Fibroblast of skin of left biceps (primary cell): ENCODE measurements at regions not wholly inside any gene's neighbourhood (a gene's known extent, or its start where the extent isn't known, plus 50 kb on each side); places are given as distances from the start of the nearest gene placed in this dataset.

Source experiments
- DNase-seq, 2 experiments: peaks; one replicate each; pipeline ENCODE4 v3.0.0-alpha.2; 2013; ENCODE audit warnings: low read depth in 2 of 2

DNA sequence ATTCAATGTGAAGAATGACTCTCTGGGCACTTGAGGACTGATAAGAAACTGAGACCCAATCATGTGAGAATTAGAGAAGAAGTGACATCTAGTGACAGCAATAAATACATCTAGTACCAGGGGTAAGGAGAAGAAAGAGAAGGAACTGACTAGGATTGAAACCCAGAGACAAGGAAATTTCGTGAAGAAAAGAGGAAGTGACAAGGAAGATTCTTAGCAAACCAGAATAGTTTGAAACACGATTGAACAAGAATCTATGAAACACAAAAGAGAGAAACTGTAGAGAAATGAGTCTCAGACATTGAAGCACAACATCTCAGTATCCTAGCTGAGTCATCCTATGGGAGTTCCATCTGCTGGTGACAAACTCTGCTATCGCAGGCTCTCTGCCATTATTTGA is 571.9 kb upstream of the PKDCC start:
- DNase-seq, result no peak

DNA sequence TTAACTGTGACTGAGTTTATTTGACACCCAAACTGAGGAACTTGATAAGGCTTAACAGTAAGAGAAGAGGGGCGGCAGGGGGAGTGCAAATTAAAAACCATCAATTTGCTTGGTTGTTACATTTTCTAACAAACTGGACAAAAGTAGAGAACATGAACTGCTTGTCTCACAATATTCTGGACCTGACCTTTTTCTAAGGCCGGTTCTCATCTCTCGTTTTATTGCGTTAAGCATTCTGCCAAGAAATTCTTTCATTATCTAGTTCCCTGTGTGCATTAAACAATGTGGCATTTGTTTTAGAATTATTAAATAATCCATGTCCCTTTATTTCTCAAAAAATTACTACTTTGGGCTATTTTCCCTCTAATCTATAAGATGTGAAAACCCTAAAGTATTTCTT is 565.2 kb upstream of the PKDCC start:
- DNase-seq, result no peak

DNA sequence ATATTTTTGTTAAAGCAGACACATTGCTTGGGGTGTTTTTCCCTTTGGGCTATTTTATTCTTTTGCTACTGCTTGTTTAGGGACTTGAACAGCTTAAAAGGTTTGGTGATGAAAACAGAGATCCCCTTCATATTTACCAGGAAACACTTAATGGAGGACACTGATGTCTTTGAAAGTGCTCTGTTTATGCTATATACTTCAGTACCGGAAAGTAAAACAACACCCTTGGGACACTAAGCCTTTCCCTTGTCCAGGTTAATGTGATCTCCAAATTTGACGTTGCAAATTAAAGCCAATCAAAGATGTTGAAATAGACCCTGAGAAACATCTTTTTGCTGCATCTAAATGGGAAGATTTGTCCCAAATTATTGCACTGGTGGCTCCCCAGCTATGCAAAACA is 564.6 kb upstream of the PKDCC start:
- no peak for DNase-seq

DNA sequence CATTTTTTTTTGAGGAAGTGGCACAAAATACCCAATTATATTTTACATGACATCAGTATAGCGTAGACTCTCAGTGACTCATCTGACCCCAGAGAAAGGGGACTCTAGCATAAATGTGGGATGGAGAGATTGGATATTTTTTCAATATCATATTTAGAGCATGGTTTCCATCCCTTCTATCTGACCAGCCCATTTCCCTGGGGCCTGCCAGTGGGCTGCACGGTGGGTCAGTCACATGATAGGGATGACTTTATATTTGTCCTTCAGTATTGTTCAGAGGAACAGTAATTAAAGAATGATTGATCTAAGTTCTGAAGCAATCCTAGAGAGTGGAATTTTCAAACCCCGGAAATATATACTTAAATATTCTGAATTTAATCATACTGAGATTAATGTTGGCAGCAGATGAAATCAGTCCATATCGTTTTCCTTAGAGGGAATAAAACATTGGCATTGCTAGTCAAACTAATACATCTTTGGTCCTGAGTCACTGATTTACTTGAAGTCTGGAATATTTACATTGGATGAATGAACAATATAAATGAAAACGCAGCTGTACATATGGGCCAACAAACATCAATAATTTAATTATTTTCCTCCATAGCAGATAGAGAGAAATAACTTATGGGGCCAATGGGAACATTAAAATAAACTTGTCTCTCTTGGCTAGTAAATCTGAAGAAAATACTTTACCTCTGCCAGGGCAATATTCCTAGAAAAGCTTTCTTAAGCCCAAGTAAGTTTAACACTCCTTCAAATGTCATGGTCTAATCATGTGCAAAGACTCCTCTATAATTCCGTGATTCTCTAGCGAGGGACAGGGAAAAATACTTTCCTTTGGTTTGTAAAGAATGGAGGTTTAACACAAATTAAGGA is 563.6 kb upstream of the PKDCC start:
- no peak for DNase-seq

DNA sequence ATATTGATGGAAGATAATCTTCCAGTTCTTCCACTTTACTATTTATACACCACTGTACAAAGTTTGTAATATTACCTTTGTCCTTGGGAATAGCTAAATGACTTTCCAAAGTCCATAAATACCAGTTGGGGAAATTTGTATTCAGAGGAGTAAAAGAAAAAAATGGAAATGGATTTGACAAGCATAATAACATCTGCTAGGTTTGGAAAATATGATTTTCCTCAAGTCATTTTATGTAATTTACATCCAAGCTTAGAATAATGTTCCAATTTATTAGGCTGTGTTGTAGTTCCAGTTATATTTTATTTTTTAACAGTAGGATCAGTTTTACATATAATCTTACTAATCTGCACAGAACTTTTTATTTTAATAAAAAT is 563.0 kb upstream of the PKDCC start:
- DNase-seq, result no peak

DNA sequence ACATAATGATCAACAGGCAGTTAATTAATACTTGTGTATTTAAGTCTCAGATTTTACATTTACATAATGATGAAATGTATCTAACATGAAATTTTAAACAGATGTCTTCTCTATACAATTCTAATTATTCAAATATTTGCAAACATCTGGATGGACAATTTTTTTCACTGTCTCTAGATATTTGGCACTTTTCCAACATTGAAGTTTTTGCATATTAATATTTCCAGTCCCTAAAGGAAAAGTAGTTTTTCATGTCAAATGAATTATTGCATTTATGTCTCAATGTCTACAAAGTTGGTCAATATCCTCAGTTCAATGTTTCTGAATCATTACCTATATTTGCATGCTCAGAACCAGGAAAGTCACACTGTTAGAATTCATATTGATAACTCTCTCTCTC is 560.9 kb upstream of the PKDCC start:
- DNase-seq, result no peak

DNA sequence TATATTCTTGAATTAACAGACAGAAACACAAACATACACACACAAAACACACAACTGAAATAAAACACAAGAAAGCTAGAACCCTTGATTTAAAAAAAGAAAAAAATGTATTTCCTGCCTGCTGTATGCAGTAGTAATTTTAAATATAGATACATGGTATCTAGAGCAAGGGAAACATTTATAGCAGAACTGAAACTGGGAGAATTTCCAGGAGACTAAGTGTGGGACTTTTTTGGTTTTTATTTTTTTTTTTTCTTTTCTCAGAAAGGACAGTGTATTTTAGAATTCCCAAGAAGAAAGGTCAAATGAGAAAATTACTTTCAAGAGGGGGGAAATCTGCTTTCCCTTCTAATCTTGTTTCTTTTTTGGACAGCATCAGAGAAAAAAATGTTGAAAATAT is 558.9 kb upstream of the PKDCC start:
- DNase-seq, result no peak

DNA sequence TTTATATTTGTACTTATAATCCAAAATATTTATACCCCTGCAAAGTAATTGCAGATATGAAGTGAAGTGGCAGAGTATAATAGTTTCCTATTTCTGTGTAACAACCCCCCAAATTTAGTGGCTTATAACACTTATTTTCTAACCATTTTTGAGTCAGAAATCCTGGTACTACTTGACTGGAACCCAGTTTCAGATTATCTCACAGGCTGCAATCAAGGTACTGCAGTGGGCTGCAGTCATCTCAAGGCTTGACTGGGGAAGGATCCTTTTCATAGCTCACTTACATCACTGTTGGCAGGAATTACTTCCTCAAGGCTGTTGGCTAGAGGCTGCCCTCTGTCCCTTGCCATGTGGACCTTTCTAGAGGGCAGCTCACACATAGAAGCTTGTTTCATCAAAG is 558.2 kb upstream of the PKDCC start:
- DNase-seq, result no peak

DNA sequence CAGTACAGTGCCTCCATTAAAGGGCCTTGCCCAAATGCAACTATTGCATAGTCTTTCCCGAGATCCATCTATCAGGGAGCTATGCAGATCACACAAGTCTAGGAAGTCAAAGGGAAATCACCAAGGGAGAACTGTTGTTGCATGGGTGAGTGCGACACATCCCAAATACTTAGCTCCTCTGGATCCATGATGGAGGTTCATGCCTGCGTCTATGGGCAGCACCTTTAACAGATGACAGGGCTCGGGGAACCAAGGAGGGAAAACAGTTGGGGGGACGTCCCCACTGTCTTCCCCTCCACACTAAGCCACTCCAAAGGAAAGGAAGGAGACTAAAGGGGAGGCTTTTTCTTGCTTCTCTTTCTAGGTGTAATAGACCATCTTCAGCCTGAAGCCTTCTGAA is 552.8 kb upstream of the PKDCC start:
- DNase-seq, result no peak

DNA sequence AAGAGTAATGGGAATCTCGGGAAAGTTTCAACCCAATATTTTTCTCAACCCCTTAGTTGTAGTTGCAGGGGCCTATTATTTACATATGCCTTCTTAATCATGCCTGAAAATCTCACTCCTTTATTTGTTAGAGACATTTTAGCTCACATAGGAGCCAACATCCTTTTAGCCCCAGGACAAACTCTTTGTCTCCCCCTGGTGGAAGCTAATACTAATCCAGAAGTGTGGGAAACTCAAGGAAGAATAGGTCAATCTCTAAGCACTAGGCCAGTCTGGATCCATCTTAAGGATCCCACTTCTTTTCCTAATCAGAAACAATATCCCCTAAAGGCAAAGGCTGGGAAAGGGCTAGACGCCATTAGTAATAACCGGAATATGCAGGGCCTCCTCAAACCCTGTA is 550.9 kb upstream of the PKDCC start:
- no peak for DNase-seq

DNA sequence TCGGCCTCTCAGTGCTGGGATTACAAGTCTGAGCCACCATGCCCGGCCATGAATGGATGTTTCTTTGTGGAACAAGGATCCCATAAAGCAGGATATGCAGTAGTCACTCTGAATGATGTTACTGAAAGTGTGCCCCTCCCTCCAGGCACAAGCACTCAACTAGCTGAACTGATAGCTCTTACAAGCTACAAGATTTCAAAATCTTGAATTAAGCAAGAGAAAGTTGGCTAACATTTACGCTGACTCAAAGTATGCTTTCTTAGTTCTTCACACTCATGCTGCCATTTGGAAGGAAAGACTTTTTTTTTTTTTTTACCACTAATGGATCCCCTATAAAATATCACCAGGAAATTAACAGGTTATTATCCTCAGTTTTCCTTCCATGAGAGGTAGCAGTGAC is 549.0 kb upstream of the PKDCC start:
- DNase-seq, result no peak

DNA sequence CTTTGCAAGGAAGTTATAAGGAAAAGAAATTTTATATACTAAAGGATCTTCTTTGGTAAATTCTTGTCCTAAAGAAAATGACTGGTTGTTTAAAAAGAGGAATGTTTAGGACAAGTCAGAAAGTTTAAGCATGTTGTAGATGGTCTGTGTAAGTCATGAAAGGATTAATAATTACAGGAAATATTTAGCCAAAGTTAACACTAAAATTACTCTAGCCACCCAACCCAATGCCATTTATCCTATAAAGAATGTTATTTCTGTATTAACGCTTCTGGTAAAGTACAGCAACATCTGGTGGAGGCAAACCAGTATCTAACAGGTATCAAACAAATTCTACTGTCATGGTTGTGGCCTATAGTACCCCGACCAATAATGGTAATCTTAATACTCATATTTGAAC is 546.9 kb upstream of the PKDCC start:
- no peak for DNase-seq

DNA sequence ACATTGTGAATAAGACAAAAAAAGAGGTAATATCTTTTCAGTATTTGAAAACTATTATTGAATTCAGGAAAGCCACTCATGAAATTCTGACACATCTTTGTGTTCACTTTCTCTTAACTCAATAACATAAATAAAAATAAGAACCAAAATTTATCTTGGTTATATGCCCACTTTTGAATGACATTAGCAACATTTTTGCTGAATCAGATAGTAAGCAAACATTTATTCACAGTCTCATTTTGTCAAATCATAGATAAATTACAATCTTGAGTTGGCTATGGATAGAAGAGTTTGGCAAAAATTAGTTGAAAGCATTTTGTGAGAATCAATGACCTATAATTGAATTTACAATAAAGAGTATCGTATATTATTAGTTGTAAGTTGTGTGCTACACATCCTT is 545.1 kb upstream of the PKDCC start:
- no peak for DNase-seq

DNA sequence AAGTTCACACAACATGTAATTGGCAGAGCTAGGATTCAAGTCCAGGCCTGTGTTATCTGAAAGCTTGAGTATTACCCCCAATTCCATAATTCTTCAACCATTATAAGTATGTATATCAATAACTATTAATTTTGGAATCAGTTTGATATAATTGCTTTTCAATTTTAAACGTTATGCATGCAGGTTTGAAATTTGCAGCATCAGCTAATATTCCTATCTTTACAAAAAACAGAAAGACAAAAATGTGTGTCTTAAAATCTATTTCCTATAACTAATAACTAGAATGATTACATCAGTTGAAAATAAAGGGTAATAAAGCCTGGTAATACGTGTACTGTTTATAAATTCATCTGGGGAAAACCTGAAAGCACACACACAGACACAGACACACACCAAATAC is 543.3 kb upstream of the PKDCC start:
- DNase-seq, result no peak

DNA sequence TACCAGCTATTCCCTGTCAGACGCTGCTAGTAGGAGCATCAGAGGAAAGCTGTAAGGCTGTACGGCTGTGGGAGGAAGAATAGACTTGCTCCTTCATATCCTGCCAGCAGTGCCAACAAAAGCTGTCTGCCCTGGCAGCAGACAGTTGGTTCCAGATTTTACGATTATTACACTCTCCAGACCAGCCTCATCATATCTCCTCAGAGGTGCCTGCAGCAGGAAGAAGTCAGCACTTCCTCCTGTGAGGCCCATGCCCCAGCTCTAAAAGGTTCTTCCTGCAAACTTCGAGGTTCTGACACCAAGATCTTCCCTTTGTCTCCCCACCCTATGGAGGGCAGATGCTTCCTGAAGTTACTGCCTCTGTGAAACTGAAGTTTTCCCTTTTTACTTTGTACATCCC is 537.7 kb upstream of the PKDCC start:
- DNase-seq, result no peak

DNA sequence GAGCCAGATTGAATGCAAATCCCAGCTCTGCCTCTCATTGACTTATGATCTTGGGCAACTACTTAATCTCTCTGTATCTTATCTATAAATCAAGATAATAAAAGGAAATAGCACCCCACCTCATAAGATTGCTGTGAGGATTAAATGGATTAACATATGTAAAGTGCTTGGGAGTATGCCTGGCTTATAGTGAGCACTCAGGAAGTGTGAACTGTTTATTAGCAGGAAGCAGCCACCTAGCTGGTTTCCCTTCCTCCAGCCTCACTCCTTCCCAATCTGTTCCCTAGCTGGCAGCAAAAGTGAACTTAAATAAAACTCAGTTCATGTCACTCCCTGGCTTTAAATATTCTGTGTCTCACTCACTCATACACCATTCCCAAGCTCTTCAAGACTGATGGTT is 526.6 kb upstream of the PKDCC start:
- DNase-seq, result no peak

DNA sequence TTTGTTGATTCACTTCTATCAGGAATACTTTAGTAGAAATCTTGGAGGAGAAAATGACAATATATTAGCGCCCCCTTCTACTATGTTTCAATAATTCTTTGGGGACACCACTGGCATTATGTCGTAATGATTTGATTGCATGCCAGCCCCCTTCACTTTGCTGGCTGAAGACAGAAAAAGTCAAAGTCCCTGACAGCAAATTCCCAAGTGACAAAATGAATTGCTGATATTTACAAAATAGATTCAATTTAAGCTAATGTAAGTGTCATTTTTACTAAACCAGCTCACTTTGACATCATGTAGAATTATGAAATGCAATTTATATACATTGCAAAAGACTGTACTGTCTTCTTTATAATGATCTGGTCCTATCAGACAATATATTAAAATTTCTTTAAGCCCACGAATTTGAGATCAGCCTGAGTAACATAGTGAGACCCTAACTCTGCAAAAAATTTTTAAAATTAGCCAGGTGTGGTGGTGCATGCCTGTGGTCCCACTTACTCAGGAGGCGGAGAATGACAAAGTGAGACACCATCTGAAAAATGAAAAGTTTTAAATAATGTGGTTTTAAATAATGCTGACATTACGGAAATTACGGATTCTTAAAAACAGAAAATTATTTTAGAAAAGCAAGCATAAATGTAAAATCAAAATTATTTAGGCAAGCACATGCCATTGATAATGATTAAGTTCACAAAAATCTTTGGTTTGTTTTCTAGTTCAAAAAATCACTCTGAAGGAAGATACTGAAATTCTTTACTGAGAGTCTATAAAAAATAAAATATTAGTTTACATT is 520.1 kb upstream of the PKDCC start:
- DNase-seq, result no peak

DNA sequence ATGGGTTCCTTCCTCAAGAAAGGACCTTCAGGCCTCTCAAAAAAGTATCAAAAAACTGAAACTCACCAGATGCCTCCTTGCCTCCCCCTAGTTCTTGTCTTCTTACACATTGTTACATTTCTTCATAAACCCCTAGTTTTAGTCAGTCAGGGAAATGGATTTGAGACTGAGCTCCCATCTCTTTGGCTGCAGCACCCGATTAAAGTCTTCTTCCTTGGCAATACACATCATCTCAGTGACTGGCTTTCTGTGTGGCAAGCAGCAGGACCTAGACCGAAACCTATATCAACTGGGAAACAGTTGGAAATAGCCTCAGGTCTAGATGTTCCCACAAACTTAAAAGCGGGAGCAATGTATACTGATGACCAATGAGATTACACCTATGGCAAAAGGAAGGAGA is 512.2 kb upstream of the PKDCC start:
- DNase-seq, result no peak

DNA sequence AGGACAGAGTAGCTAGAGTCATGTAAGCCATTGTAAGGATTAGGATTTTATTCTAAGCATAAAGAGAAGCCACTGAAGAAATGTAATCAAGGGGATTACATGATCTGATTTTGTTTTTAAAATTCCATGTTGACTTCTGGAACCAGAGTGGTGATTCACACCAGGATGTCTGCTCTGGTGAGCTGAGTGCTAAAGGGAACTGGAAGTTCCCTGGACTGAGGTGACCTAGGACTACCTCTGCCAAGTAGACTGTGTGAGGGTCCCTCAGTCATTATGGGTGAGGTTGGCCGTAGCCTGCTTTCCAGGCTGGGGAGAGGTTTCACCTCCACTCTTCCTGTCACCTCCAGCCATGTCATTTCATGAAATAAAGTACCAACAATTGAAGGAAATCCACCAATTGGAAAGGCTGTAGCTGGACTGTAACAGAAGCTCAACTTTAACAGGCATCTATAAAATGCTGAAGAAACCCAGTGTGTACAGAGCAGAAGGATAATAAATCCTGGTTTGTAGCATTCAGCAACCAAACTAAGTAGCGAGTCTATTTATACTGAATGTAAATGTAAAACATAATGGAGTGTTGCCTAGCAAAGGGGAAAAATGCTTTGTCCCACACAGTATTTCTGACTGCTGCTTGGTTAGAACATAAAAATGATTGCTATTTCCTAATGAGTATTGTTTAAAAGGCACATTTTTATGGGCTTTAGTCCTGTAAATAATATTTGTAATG is 507.4 kb upstream of the PKDCC start:
- no peak for DNase-seq

DNA sequence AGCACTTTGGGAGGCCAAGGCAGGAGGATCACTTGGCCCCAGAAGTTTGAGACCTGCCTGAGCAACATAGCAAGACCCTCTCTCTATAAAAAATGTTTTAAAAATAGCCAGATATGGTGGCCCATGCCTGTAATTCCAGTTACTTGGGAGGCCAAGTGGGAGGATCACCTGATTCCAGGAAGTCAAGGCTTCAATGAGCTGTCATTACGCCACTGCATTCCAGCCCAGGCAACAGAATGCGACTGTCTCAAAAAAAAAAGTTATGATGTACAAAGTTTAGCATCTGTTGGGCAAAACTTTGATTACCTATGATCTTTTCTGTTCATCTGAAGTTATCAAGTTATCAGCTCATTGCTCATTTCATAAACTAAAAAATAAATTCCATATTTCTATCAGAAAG is 504.1 kb upstream of the PKDCC start:
- DNase-seq, result no peak

DNA sequence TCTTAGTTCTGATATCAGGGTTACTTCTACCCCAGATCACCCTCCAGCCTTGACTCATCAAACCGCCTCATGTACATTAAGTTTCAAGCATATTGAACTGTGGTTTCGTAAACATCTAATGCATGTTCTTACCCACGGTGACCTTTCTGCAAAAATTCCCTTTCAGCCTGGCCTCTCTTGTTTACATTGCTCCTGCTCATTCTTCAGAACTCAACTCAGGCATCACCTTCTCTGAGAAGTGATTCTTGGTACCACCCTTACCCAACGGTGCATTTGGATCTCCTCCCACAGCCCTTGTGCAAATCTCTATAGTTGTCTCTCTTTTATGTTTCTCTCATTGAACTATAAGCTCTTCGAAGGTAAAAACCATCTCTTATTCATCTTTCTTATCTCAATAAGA is 503.1 kb upstream of the PKDCC start:
- DNase-seq, result no peak

DNA sequence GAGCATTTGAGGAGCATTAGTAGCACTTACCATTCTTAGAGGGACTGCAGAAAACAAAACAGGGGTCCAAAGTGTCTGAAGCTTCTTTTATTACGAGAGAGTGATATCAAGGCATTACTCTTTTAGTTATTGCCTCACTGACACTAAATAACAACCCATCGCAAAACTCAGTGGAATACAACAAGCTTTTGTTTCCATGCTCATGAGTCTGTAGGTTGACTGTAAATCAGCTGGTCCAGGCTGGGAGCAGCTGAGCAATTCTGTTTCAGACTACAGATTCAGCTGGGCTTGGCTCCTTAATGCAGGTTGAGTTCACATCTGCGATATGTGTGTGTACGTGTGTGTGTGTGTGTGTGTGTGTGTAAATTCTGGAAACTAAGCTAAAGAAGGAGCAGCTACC is 501.8 kb upstream of the PKDCC start:
- no peak for DNase-seq

DNA sequence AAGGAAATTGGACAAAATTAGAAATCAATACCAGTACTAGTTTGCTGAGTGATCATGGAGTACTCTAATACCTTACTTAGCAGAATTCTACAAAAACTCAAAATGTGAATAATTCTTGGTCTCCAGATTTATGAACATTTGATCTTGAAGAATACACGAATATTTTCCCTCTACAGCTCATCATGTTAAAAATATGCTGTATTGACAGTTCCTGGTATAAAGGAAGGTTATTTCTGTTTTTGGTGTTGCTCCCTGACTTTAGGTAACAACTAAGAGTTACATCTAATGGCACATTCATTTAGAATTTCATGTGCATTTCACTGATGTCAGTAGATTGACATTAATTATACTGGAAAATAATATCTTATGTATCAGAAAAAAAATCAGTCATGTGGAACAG is 479.2 kb upstream of the PKDCC start:
- DNase-seq, result no peak
